ENCODE measurements at regions not wholly inside any gene's neighbourhood (a gene's known extent, or its start where the extent isn't known, plus 50 kb on each side); places are given as distances from the start of the nearest gene placed in this dataset.

DNA sequence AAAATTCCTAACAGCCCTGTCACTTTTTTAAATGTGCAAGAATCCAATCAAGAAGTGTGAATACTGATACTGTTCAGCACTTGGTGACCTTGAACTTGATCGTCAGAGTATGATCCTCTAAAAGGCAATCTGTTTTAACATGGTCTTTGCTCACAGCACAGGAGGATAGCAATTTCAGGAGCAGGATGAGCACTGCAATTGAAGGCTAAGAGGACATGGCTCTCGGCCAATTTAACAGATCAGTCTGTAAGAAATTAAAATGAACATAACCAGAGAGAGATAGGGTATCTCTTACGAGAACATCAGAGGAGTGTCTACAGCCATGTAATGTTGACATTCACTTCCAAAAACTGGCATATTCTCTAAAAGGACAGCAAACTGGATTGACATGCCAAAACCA, 243.1 kb downstream of the LTN1 start:
- DNase-seq = no peak

DNA sequence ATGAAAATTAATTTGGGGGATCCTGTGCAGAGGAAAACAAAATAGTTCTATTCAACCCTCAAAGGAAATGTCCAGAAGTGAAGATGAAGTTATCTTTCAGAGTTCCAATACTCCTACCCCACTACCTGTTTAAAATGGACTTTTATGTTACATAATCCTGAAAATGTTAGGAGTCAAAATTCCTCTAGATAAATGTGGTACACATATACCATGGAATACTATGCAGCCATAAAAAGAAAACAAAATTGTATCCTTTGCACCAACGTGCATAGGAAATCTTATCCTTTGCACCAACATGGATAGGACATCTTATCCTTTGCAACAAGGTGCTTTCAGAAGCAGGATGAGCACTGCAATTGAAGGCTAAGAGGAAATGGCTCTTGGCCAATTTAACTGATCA, 245.2 kb downstream of the LTN1 start:
- DNase-seq = no peak

DNA sequence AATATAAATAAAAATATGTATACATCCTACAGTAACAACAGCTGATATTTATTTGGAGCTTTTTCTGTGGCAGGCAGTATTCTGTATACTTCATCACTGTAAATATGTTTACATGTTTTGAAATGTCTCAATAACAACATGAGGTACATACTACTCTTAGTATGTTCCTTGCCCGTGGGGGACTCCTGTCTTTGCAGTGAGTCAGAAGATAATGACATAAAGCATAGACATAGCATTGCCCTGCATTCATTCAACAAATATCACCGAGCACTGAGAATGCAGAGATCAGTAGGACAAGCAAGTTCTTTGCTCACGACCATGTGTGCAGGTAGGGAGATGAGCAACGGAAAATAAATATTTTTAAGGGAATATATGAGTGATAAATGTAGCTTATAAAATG, 246.5 kb downstream of the LTN1 start:
- no peak for DNase-seq

DNA sequence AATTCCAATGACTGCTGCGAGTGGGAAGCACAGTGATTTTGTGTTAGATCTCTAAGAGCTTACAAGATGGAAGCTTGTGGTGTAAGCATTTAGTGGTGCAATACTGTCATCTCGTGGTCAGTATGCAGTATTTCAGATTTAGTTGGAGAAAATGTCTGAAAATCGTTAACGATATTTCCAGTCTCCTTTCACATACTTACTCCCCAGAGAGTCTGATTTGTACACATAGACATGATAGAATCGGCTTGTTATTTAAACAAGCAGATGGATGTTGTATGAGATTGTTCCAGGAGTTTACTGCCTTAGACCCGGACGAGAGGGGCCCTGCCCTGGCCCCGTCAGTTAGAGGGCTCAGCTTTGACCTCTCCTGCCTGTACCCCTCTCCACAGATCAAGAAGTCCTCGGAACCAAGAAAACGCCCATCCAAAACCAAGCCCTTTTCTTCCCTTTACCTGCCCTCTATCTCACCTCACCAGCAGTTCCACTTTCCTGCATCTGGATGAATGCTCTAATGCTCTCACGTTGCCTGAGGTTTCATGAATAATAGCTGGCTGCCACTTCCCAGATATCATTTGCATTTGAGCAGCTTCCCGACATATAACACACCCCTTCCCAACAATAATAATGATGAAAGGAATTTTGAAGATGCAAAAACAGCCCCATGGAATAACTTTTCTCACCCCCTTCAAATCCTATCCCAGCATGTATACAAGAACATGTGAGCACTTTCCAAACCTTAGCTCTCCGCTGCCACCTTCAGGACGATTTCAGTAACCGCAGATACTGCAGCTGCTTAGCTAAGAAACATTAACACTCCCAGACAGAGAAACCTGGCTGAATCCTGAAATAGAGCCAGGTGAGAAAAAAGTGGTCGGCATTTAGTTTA, 247.3 kb downstream of the LTN1 start:
- DNase-seq = peak; percentile 59 to 66

DNA sequence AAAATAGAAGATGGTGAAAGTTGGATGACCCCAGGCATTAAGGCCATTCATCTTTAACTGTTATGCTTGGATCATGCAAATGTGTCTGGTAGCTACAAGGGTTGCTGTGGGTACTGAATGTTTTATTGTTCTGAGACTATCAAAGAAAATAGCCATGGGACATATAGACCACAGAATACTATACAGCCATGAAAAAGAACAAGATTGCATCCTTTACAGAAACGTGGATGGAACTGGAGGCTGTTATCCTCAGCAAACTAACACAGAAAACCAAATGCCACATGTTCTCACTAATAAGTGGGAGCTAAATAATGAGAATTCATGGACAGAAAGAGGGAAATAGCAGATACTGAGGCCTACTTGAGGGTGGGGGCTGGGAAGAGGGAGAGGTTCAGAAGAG, 249.0 kb downstream of the LTN1 start:
- no peak for DNase-seq

DNA sequence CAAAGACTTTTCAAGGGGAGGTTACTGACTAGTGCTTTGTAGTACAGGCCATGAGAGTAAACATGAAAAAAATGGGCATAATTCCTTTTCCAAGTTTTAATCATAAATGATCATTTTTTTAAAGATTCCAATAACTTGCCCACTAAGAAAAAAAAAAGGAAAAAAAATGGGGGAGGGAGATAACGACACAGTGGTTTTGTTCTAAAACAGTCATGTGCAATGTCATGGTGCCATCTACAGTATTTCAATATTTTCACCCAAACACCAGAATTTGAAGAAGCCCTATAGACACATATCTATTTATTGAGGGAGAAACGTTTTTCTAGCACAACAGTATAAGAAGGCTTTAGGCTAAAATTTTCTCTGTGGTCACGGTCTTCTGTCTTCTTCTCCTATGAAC, 250.2 kb downstream of the LTN1 start:
- no peak for DNase-seq

DNA sequence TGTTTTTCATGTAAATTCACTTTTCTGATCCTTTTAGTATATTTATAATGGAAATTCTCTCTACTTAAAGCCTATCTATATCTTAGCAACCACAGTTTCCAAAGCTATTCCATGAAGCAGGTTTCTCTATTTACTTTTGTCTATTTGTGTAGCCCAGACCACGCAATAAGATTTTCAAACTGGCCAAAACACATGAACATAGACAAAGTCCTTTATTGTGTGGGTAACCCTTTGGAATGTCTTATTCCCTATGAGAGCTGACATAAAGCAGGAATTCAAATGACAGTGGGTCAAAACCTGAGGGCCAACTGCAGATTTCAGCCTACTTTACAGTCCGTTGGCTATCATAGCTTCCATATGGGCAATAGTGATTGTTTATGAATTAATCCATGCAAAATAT, 252.6 kb downstream of the LTN1 start:
- no peak for DNase-seq

DNA sequence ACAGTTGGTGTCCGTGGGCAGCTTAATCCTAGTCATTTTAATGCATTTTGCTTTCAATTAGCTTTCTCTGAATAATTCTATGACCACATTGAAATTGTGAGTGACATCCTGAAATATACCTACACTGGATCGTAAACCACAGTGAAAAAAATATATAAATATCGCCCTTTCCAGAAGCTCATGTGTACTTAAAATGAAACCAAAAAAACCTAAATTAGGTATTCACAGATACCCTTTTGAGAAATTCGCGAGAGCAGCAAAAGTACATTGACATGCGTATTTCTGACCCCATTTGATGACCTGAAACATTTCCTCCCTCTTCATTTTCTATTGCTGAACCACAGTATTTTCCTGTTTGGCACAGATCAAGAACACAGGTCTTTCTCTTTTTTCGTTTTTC, 253.8 kb downstream of the LTN1 start:
- DNase-seq = no peak

DNA sequence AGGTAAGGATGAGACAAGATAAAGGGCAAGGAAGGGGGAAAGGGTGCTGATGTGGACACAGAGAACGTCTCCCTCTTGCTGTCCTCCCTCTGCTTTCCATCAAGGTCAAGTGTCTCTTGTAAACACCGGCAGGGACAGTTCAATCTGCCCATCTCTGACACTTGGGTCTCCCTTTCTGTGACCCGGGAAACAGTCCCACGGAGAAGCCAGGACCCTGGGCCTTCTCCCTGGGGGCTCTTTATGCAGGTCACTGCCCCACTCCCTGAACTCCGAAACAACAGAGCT, 254.3 kb downstream of the LTN1 start:
- no peak for DNase-seq

DNA sequence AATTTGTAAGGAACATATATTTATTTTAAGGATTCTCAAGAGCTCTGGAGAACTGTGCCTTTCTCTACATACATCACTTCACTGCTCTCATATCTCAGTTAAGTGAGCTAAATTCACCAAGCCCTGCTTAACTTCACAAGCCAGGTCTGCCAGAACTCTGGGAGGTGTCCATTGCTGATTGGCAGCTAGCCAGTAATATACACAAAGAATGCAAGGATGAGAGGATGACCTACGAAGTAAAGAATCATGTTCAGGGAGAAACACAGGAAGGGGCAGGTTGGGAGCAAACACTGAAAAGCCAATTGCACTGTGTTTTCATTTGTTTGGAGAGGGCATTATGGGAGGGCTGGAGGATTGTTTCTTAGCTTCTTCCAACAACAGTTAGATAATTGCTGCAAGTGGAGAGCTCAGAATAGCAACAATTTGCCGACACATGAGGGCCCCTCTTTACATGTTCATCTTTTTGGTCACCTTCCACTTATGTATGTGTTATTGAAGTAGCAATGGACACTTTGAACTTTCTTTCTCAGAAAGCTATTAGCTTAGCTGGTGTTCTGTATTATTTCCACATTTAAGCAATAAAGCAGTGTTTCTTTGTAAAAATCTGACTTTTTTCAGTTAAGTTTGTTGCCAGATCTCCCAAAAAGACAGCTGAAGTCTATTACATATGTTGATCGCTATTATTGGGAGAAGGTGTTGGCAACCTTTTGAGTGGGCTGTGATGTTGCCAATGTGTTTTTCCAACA, 254.8 kb downstream of the LTN1 start:
- no peak for DNase-seq

DNA sequence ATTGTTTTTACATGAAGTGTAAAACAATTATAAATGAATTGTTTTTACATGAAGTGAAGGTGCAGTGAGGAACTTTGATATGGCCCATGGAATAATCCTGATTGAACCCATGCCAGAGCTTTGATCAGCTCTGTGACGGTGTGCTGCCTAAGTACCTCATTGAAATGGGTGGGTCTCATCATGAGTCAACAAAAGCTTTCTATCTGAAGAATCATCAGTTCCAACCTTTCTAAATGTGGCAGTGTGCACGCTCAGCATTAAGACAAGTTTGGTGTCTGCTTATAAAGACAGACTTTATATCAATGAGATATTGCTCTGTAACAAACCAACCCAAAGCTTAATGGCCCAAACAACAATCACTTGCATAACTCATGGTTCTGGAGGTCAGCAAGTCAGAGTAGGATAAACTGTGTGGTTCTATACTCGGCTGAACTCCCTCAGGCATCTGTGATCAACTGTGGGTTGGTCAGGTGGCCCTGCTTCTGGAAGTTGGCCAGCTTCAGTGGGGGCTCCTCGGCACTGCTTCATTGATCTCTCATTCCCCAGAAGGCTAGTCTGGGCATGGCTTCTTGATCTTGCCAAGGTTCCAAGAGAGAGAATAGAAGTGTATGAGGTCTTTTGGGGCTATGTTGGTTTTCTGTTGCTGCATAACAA, 258.0 kb downstream of the LTN1 start:
- no peak for DNase-seq

DNA sequence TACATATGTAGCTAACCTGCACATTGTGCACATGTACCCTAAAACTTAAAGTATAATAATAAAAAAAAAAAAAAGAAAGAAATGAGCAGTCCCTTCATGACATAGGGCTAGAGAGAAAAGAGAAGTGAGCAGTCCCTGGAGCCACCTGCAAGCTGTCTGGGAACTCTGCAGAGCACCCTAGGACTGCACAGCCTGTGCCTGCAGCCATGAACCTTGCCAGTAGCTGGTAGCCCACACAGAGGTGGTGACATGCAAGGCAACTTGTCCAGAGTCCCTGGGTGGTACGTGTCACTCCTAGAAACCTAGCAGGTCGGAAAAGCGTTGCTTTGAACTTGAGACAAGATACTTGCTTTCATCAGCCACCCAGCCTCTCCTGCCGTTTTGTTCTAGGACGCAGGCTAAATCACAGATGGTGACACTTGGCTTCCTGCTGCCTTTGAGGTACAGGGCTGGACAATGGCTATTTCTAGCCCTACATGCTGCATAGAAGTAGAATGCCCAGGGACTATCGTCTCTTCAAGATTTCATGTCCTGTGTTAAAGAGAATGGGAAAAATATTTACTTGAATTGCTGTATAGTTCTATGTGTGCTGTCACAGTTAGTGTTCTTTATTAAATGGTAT, 260.9 kb downstream of the LTN1 start:
- no peak for DNase-seq

DNA sequence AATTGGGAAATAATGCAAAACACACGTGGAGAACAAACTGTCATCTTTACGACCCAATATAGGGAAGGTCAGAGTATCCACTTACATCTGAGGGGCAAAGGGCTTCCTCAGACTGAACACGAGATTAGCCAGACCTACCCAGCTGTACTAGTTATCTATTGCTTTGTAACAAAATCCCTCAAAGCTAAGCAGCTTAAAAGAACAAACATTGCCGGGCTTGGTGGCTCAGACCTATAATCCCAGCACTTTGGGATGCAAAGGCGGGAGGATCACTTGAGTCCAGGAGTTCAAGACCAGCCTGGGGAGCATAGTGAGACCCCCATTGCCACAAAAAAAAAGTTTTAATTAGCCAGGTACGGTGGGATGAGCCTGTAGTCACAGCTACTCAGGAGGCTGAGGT, 262.8 kb downstream of the LTN1 start:
- DNase-seq = no peak

DNA sequence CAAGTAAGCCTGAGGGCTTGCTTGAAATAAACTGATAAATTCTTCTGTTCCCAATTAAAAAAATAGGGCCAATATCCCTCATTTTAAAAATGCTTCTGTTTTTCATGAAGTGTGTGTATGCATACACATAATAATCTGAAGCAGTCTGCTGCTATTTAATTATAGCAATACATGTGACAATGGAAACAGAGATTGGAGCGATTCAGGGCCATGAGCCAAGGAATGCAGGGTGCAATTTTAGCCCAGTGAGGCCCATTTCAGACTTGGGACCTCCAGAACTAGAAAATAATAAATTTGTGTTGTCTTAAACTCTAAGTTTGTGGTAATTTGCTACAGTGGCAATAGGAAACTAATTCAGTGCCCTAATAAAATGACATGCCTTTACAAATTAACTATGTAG, 264.9 kb downstream of the LTN1 start:
- no peak for DNase-seq

DNA sequence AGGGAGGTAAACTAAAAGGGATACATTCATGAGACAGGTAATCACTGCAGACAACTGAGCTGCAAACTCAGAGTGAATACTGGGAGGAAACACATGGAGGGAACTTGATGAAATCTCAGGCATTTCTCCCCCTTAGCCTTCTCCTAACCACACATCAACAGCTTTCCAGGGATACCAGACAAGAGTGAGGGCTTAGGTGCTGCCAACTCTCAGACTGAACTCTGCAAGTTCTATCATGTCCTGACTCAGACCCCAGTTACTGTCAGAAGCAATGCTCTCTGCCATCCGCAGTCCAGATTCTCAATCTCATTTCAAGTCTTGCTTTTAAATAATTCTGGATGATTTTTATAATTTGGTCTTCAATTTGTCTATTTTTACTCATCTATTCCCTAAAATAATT, 267.3 kb downstream of the LTN1 start:
- DNase-seq = no peak

DNA sequence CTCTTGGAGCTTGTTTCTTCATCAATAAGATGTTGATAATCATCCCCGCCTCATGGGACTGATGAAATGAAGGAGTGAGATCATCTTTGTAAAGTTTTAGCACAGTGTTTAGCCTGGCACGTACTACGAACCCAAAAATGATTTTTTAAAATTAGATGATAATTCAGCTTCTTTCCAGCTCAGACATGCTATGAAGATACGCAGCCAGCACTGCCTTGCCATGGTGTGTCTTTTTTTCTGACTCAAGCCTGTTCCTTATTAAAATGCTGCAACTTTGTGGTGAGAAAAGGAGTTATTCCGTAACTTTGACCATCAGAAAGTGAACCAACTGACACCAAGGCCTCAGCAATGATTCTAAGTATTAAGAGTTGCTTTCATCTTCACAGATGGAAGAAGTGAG, 269.0 kb downstream of the LTN1 start:
- DNase-seq = no peak

DNA sequence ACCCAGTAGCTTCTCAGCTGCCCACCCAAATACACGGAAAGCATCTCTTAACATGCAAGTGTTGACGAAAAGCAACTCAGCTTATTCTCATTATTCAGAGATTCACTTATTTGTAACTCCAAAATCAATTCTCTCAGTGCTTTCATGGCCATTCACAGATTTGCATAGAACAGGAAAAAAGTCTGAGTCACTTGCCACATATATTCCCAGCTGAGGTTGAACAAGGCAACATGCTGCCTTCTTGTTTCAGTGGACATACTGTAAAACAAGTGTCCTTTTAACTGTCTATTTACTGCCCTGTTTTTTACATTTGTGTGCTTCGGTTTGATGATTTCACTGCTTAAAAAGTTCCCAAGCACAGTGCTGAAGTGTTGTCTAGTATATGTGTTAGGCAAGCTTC, 273.0 kb downstream of the LTN1 start:
- no peak for DNase-seq

DNA sequence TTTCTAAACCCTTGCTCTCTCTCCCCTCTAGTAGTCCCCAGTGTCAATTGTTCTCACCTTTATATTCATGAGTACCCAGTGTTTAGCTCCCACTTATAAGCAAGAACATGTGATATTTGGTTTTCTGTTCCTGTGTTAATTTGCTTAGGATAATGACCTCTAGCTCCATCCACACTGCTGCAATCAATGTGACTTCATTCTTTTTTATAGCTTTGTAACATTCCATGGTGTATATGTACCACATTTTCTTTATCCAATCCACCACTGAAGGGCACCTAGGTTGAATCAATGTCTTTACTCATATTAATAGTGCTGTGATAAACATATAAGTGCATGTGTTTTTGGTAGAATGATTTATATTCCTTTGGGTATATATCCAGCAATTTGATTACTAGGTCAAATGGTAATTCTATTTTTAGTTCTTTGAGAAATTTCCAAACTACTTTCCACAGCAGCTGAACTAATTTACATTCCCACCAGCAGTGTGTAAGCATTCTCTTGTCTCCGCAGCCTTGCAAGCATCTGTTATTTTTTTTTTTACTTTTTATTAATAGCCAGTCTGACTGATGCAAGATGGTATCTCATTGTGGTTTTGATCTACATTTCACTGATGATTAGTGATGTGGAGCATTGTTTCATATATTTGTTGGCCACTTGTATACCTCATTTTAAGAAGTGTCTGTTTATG, 277.8 kb downstream of the LTN1 start:
- no peak for DNase-seq

DNA sequence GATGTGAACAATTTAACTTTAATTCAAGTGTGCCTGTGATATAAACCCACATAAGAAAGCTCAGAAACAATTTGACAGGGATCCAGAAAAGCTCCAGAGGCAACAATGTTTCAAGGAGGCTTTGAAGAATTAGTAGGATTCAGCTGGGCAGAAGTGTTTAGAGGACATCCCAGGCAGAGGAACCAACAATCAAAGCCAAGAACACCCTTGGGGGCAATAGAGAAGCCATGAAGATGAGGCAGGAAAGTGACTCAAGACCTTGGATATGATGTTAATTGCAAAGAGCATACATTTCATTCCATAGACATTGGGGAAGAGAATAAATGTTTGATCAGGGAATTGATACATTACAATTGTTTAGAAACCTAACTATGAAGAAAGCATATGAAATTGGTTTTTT, 280.3 kb downstream of the LTN1 start:
- no peak for DNase-seq

DNA sequence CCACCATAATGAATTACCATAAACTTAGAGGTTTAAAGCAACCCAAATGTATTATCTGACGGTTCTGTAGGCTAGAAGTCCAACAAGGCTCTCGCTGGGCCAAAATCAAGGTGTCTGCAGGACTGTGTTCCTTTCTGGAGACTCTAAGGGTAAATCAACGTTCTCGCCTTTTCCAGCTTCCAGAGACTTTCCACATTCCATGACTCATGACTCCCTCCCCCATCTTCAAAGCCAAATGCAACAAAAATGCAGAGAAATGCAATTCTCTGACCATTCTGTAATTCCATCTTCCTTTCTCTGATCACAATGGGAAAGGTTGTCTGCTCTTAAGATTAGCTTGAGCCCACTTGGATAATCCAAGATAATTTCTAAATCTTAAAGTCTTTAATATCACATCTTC, 287.1 kb downstream of the LTN1 start:
- no peak for DNase-seq

DNA sequence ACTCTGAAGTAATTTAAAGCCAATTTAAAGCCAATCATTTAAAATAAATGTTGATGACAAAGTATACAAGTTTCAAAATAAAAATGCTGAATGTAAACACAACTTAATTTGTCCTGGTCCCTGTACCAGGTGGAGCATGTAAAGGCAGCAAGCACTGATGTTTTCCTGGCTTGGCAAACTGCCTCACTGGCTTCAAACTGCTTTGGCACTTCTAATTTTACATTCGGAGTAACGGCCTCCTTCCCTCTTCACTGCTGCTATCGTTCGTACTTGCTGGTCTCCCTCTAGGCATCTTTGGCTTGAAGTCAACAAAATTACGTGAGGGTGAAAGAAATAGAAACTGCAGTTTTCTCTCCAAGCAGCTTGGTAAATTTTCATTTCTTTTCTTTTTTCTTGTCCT, 287.9 kb downstream of the LTN1 start:
- no peak for DNase-seq

DNA sequence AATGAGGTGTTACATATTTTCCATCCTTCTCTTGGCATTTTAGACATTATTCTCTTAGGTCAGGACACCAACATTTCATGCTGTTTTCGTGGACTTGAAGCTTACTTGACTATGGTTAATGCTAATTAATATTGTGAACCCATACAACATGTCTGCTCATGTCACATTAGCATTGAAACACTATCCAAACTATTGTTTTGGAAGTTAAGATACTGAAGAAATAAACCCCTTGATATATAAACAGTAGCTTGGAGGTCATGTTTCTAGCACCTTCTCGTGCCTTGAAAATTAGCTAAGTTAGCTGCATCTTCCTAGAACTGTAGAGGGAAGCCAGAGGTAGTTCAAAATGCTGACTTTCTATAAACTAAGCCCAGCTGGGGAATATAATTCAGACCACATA, 288.8 kb downstream of the LTN1 start:
- no peak for DNase-seq

DNA sequence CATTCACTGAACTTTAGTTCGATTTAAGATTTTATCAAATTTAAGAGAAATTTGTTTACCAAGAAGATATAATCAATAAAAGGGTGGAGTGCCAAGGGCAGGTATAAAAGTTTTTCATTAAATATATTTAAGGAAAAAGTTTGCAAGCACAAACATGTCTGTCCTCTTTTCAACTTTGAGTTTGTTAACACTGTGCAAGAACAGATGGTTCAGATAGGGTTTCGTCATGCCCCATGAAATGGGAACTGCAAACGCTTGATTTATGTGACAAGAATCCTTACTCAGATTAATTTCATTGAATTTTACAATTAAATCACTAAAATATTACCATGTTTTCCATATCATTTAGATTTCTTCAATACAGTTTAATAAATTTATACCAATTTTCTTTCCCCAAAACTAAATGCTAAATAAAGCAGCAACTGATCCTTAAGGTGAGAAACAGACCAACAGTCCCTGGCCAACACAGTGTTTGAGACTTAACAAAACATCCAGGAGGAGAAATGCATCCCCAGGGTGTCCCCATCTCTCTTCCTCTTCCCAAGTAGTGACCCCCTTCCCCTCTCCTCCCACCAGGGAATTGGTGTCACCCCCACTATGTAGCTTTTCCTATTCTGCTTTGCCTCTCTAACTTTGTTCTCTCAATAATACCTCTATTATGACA, 292.9 kb downstream of the LTN1 start:
- DNase-seq = no peak

Measured in activated CD4-positive, alpha-beta T cell treated with anti-CD3 and anti-CD28 coated beads, Interleukin-2, amount 50 U/mL, for 4 hours (primary cell).